Erythroblast (primary cell): ENCODE measurements at regions not wholly inside any gene's neighbourhood (a gene's known extent, or its start where the extent isn't known, plus 50 kb on each side); places are given as distances from the start of the nearest gene placed in this dataset.

ENCODE experiments used
- GATA1 ChIP-seq: IDR thresholded peaks from 2 replicates; pipeline ENCODE4 v1.6.1; 2011; ENCODE audit warnings: low read depth, mild to moderate bottlenecking, control low read depth, low read length, moderate library complexity
- POLR2A ChIP-seq: IDR thresholded peaks from 2 replicates; pipeline ENCODE4 v1.6.1; 2011; ENCODE audit warnings: mild to moderate bottlenecking, low read length

DNA sequence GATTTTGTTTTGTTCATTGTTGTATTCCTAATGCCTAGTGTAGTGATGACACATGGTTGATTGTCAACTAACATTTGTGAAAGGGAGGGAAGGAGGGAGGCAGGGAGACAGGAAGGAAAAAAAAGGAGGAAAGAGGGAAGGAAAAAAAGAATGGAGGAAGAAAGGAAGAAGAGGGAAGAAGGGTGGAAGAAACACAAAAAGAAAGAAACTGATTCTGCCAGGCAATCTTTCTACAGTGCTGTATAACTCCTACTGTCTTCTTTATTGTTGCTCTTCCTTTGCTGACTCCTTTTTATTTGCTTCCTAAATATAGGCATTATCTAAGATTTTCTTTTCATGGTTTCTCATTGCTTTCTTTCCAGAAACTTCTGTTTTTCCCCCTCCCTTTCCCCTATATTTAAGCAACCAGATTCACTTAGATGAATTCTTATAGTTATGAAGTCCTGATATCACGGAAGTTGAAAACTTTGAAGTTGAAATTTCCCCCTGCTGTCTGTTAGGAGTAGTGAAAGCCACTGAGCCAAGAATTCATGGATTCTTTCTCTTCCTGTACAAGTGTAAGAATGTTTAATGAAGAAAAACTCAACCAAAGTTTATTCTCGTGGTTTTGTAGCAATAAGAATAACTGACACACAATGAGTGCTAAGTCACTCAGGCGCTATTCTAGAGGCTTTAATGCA lies 305.1 kb upstream of the FSHR start:
- TF ChIP-seq POLR2A (no peak), GATA1 (no peak)
